Keratinocyte (primary cell): ENCODE measurements at regions not wholly inside any gene's neighbourhood (a gene's known extent, or its start where the extent isn't known, plus 50 kb on each side); places are given as distances from the start of the nearest gene placed in this dataset.

Source experiments
- DNase-seq: peaks from one replicate; pipeline ENCODE4 v3.0.0-alpha.2; 2011; ENCODE audit warnings: low read depth, missing footprints, low spot score
- FAIRE-seq: peaks from 2 replicates; lab custom pipeline; 2011; peaks lifted over from hg19 to GRCh38; lab: Jason Lieb, UNC
- H2AFZ ChIP-seq: 2 replicates; pipeline ENCODE4 v1.6.0; 2012; ENCODE audit warnings: low read length, control low read depth, inconsistent platforms; ENCODE audit not compliant: control insufficient read depth
- H3K27ac ChIP-seq: 2 replicates; pipeline ENCODE4 v1.5.1; 2011; ENCODE audit warnings: low read length; ENCODE audit not compliant: control insufficient read depth, insufficient read depth
- H3K27me3 ChIP-seq: 3 replicates; pipeline ENCODE4 v1.6.0; 2011; ENCODE audit warnings: low read length; ENCODE audit not compliant: control insufficient read depth, insufficient read depth; ENCODE audit errors: extremely low read depth
- H3K36me3 ChIP-seq, 2 experiments: 2 replicates in 1 of 2; 3 replicates in 1 of 2; pipeline ENCODE4 v1.5.1; 2011; ENCODE audit warnings: low read length in 2 of 2, mild to moderate bottlenecking in 1 of 2; ENCODE audit not compliant: control insufficient read depth in 2 of 2, insufficient read depth in 2 of 2; ENCODE audit errors: extremely low read depth in 1 of 2
- H3K4me1 ChIP-seq: 3 replicates; pipeline ENCODE4 v1.5.1; 2011; ENCODE audit warnings: low read length; ENCODE audit not compliant: control insufficient read depth, insufficient read depth; ENCODE audit errors: extremely low read depth
- H3K4me2 ChIP-seq: 3 replicates; pipeline ENCODE4 v1.6.0; 2011; ENCODE audit warnings: low read depth, low read length; ENCODE audit not compliant: control insufficient read depth, insufficient read depth; ENCODE audit errors: extremely low read depth
- H3K4me3 ChIP-seq, 3 experiments: fragments of 200-600 bp in 1 of 3; sonication (generic) in 1 of 3; 2 replicates in 2 of 3; 3 replicates in 1 of 3; pipeline ENCODE4 v1.5.1; 2011 to 2016; ENCODE audit warnings: low read length in 3 of 3, mild to moderate bottlenecking in 3 of 3, control low read depth in 2 of 3, inconsistent platforms in 1 of 3, low read depth in 1 of 3, mixed read lengths in 1 of 3, mixed run types in 1 of 3, moderate library complexity in 1 of 3; ENCODE audit not compliant: control insufficient read depth in 2 of 3, insufficient read depth in 2 of 3; ENCODE audit errors: extremely low read depth in 1 of 3
- H3K79me2 ChIP-seq: 2 replicates; pipeline ENCODE4 v1.6.0; 2012; ENCODE audit warnings: low read length; ENCODE audit not compliant: control insufficient read depth, insufficient read depth
- H3K9ac ChIP-seq: 3 replicates; pipeline ENCODE4 v1.6.0; 2011; ENCODE audit warnings: low read length; ENCODE audit not compliant: control insufficient read depth, insufficient read depth; ENCODE audit errors: extremely low read depth
- H3K9me1 ChIP-seq: 3 replicates; pipeline ENCODE4 v1.6.0; 2011; ENCODE audit warnings: low read length; ENCODE audit not compliant: control insufficient read depth, insufficient read depth; ENCODE audit errors: extremely low read depth
- H3K9me3 ChIP-seq: 2 replicates; pipeline ENCODE4 v1.5.1; 2012; ENCODE audit warnings: low read depth, low read length; ENCODE audit not compliant: control insufficient read depth
- H4K20me1 ChIP-seq: 3 replicates; pipeline ENCODE4 v1.6.0; 2011; ENCODE audit warnings: low read length; ENCODE audit not compliant: control insufficient read depth, insufficient read depth; ENCODE audit errors: extremely low read depth
- EZH2 ChIP-seq: IDR thresholded peaks from one replicate; pipeline ENCODE4 v1.6.1; 2012; ENCODE audit warnings: inconsistent platforms, mild to moderate bottlenecking, low read length, moderate library complexity
- dilution Hi-C: fragments of 300-500 bp; cut with MboI; formaldehyde crosslinking; loops from one replicate; pipeline ENCODE4 v1.7.0; 2020; ENCODE audit warnings: low sequenced_read_pairs; ENCODE audit not compliant: extremely low pct_ligation_motif_present
- TF ChIP-seq, protein P1 (sequence below), 3 experiments: IDR thresholded peaks in 1 of 3; conservative IDR thresholded peaks in 1 of 3; optimal IDR thresholded peaks in 1 of 3; 2 replicates in 2 of 3; 3 replicates in 1 of 3; pipeline versions ENCODE3 to v1.5.1; 2011; ENCODE audit warnings: low read length in 3 of 3, mild to moderate bottlenecking in 3 of 3, moderate library complexity in 2 of 3, control low read depth in 1 of 3, inconsistent platforms in 1 of 3; ENCODE audit not compliant: insufficient read depth in 2 of 3; ENCODE audit errors: extremely low read depth in 1 of 3

DNA sequence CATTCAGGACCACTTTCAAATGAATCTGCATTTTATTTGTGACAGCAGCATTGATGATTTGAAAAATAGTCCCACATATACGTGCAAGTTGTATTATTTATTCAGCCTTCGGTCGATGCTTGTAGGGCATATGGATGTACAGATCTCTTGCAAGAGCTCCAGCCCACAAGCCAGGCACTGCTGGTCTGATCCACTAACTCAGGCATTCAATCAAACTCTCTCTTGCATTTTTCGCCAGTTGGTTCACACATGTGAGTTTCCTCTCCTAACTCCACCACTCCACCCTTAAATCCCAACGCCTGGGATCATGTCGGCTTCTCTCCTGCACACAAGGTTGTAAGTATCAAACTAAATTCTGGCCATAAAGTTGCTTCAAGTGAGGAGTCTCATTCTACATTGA is 318.7 kb downstream of the CYP26B1 start:
- Histone ChIP-seq H3K9me1 (no peaks in the 10 kb centered on the region), H3K4me2 (no peak overlapping the region), H3K4me1 (peaks cover 8% of the 10 kb centered on the region), H3K27me3 (peaks cover 10% of the 10 kb centered on the region), H3K9me3 (no peaks in the 10 kb centered on the region), H3K36me3 (no peaks in the 10 kb centered on the region), H4K20me1 (no peaks in the 10 kb centered on the region), H2AFZ (no peak overlapping the region), H3K79me2 (no peaks in the 10 kb centered on the region), H3K4me3 (no peak overlapping the region), H3K9ac (no peak overlapping the region), H3K27ac (no peak overlapping the region)
- dilution Hi-C loops = no loop called here
- TF ChIP-seq, protein P1, sequence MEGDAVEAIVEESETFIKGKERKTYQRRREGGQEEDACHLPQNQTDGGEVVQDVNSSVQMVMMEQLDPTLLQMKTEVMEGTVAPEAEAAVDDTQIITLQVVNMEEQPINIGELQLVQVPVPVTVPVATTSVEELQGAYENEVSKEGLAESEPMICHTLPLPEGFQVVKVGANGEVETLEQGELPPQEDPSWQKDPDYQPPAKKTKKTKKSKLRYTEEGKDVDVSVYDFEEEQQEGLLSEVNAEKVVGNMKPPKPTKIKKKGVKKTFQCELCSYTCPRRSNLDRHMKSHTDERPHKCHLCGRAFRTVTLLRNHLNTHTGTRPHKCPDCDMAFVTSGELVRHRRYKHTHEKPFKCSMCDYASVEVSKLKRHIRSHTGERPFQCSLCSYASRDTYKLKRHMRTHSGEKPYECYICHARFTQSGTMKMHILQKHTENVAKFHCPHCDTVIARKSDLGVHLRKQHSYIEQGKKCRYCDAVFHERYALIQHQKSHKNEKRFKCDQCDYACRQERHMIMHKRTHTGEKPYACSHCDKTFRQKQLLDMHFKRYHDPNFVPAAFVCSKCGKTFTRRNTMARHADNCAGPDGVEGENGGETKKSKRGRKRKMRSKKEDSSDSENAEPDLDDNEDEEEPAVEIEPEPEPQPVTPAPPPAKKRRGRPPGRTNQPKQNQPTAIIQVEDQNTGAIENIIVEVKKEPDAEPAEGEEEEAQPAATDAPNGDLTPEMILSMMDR (optimal IDR thresholded peaks at IDR 0.05 in 1 of 3, IDR thresholded peaks at IDR 0.05 in 1 of 3, conservative IDR thresholded peaks at IDR 0.05 in 1 of 3; ENCODE audit: extremely low read depth in 1 of 3, insufficient read depth in 2 of 3, low read length in 3 of 3) = no peak
- TF ChIP-seq EZH2 = no peak
- no peak for DNase-seq
- no peak for FAIRE-seq

DNA sequence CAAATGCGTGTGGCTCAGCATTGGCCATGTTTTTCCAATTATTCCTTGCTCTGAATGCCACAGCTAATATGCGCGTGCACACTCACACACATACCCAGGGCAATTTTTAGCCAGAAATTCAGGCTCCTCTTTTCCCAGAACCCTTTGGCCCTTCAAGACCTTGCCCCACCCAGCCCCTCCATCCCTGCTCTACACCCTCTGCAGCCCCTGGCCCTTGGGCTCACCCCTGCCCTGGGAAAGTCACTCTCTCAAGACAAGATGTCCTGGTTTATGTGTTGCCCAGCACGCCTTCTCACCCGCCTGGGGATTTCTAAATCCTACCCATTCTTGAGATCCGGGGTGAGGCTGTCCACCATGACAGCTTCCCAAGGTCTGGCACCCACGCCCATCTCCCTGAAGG is 319.7 kb downstream of the CYP26B1 start:
- no peak overlapping the region for H3K4me3 ChIP-seq
- no peaks in the 10 kb centered on the region for H3K9me1 ChIP-seq
- no peak overlapping the region for H2AFZ ChIP-seq
- peaks cover 10% of the 10 kb centered on the region for H3K27me3 ChIP-seq
- no peak overlapping the region for H3K9ac ChIP-seq
- TF ChIP-seq, protein P1 (optimal IDR thresholded peaks at IDR 0.05 in 1 of 3, IDR thresholded peaks at IDR 0.05 in 1 of 3, conservative IDR thresholded peaks at IDR 0.05 in 1 of 3; ENCODE audit: extremely low read depth in 1 of 3, insufficient read depth in 2 of 3, low read length in 3 of 3) = no peak
- TF ChIP-seq EZH2 = no peak
- dilution Hi-C loops = no loop called here
- H3K79me2 ChIP-seq = no peaks in the 10 kb centered on the region
- H4K20me1 ChIP-seq = no peaks in the 10 kb centered on the region
- no peak overlapping the region for H3K4me2 ChIP-seq
- DNase-seq = no peak
- H3K4me1 ChIP-seq = peaks cover 13% of the 10 kb centered on the region
- no peaks in the 10 kb centered on the region for H3K9me3 ChIP-seq
- FAIRE-seq = no peak
- no peaks in the 10 kb centered on the region for H3K36me3 ChIP-seq
- no peak overlapping the region for H3K27ac ChIP-seq
